Prostate gland (tissue), 2 donors: ENCODE measurements at regions not wholly inside any gene's neighbourhood (a gene's known extent, or its start where the extent isn't known, plus 50 kb on each side); places are given as distances from the start of the nearest gene placed in this dataset.

Experiments
- DNase-seq: peaks from one replicate; pipeline ENCODE4 v3.0.0-alpha.2; 2019; ENCODE audit warnings: low spot score
- H3K27ac ChIP-seq, 2 donors: fragments of 200-600 bp; sonication (generic); 2 replicates each; pipeline ENCODE4 v1.5.1; 2017 to 2019
- H3K27me3 ChIP-seq: fragments of 200-600 bp; sonication (generic); replicated peaks from 2 replicates; pipeline ENCODE4 v1.5.1; 2019; ENCODE audit not compliant: insufficient read depth
- H3K36me3 ChIP-seq, 2 donors: fragments of 200-600 bp; sonication (generic); 1 replicate in 1 of 2; 2 replicates in 1 of 2; pipeline versions ENCODE4 v1.5.1 to v1.8.1; 2017 to 2019
- H3K4me1 ChIP-seq: fragments of 200-600 bp; sonication (generic); replicated peaks from 2 replicates; pipeline ENCODE4 v1.5.1; 2019
- H3K4me3 ChIP-seq, 2 donors: fragments of 200-600 bp; sonication (generic); 2 replicates each; pipeline ENCODE4 v1.5.1; 2017 to 2019
- H3K9me3 ChIP-seq: fragments of 200-600 bp; sonication (generic); 2 replicates; pipeline ENCODE4 v1.5.1; 2017
- POLR2A ChIP-seq: fragments of 450-650 bp; IDR thresholded peaks from one replicate; pipeline ENCODE4 v1.6.1; 2016; ENCODE audit warnings: antibody characterized with exemption, mild to moderate bottlenecking
- POLR2AphosphoS5 ChIP-seq: sonication (generic); formaldehyde crosslinking; IDR thresholded peaks from one replicate; pipeline ENCODE4 v1.6.1; 2017; ENCODE audit warnings: antibody characterized with exemption
- WGBS: methylation state at CpG from one replicate; pipeline ENCODE4 v1.1.5; 2018; 5-methylcytosine and 5-hydroxymethylcytosine counted together
- intact Hi-C: fragments of 100-400 bp; cut with DNase I; formaldehyde crosslinking; loops from one replicate; pipeline ENCODE4 v1.14.2; 2022
- TF ChIP-seq, protein P1 (sequence below), 4 experiments: fragments of 200-600 bp in 2 of 4; fragments of 450-650 bp in 2 of 4; sonication (generic) in 2 of 4; IDR thresholded peaks; 1 replicate in 3 of 4; 2 replicates in 1 of 4; pipeline ENCODE4 v1.5.1; 2016 to 2019; ENCODE audit warnings: antibody characterized with exemption in 4 of 4, mild to moderate bottlenecking in 2 of 4, moderate library complexity in 2 of 4

DNA sequence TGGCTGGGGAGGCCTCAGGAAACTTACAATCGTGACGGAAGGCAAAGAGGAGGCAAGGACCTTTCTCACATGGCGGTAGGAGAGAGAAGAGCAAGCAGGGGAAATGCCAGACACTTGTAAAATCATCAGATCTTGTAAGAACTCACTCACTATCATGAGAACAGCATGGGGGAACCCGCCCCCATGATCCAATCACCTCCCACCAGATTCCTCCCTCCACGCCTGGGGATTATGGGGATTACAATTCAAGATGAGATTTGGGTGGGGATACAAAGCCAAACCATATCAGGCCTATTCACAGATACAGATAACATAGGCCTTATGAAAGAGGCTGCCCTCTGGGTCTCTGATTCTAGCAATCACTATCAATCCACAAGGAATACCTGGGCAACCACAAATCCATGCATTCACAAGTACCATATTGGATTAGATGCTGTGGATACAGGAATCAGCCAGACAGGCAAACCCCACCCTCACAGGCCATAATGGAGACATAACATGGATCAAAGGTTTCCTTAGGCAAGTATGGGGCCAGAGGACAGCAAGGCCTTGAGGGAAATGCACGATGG is 284.9 kb downstream of the SOX9 start:
- Histone ChIP-seq H3K27me3 (no peaks in the 10 kb centered on the region), H3K27ac (no peak overlapping the region), H3K4me3 (no peak overlapping the region), H3K36me3 (no peaks in the 10 kb centered on the region), H3K9me3 (no peaks in the 10 kb centered on the region), H3K4me1 (peaks cover 17% of the 10 kb centered on the region)
- no peak for TF ChIP-seq POLR2A
- TF ChIP-seq POLR2AphosphoS5: no peak
- TF ChIP-seq, protein P1, sequence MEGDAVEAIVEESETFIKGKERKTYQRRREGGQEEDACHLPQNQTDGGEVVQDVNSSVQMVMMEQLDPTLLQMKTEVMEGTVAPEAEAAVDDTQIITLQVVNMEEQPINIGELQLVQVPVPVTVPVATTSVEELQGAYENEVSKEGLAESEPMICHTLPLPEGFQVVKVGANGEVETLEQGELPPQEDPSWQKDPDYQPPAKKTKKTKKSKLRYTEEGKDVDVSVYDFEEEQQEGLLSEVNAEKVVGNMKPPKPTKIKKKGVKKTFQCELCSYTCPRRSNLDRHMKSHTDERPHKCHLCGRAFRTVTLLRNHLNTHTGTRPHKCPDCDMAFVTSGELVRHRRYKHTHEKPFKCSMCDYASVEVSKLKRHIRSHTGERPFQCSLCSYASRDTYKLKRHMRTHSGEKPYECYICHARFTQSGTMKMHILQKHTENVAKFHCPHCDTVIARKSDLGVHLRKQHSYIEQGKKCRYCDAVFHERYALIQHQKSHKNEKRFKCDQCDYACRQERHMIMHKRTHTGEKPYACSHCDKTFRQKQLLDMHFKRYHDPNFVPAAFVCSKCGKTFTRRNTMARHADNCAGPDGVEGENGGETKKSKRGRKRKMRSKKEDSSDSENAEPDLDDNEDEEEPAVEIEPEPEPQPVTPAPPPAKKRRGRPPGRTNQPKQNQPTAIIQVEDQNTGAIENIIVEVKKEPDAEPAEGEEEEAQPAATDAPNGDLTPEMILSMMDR (IDR thresholded peaks at IDR 0.05): no peak
- 93% methylated on average over 6 of the region's 6 CpGs for WGBS
- intact Hi-C loops: no loop called here
- no peak for DNase-seq

DNA sequence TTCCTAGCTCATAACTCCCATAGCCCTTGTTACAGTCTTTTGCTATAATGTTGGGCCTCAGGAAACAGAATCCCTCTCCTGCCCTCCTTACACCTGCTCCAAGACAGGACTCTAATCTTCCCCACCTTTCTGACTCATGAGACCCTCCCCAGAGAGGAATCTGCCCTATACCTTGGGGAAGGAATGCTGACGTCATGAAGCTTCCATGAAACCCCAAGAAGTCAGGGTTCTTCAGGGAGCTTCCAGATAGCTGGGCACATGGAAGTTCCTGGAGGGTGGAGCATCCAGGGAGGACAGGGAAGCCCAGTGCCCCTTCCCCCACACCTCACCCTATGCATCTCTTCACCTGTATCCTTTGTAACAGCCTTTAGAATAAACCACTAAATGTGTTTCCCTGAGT is 285.7 kb downstream of the SOX9 start:
- Histone ChIP-seq H3K27me3 (no peaks in the 10 kb centered on the region), H3K36me3 (no peaks in the 10 kb centered on the region), H3K27ac (peak overlapping the region; percentile 54 to 63), H3K4me3 (no peak overlapping the region), H3K4me1 (peaks cover 17% of the 10 kb centered on the region), H3K9me3 (no peaks in the 10 kb centered on the region)
- TF ChIP-seq, protein P1 (IDR thresholded peaks at IDR 0.05): no peak
- no peak for TF ChIP-seq POLR2AphosphoS5
- TF ChIP-seq POLR2A: no peak
- intact Hi-C loops: no loop called here
- no peak for DNase-seq
- 93% methylated on average over 1 of the region's 1 CpG for WGBS

DNA sequence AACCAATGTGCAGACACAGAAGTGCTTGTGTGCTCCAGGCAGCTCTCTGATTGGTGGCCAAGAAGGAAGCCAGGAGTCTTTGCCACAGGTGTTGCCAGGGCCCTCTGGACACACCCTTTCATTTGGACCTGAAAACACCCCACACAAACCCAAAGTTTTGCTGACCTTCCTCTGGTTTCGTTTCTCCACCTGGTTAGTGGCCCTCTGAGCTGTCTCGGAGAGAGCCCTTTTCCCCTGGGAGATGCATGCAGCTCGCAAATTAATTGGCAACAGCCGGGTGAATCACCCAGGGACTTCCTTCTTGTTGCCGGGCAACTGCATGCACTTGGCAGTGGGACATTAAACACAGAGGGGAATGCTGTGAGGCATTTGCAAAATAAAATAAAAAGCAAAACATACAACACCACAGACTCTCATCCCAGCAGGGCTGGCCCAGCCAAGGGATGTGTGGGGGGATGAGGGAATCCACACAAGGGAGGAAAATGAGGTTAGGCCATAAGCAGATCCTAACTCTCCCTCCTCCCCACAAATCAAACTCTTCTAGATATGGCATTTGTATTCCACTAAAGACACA is 286.6 kb downstream of the SOX9 start:
- H3K27ac ChIP-seq: peak overlapping the region; percentile 54 to 63
- peak; percentile 93 for TF ChIP-seq POLR2AphosphoS5
- TF ChIP-seq, protein P1 (IDR thresholded peaks at IDR 0.05): no peak
- intact Hi-C loops: no loop called here

DNA sequence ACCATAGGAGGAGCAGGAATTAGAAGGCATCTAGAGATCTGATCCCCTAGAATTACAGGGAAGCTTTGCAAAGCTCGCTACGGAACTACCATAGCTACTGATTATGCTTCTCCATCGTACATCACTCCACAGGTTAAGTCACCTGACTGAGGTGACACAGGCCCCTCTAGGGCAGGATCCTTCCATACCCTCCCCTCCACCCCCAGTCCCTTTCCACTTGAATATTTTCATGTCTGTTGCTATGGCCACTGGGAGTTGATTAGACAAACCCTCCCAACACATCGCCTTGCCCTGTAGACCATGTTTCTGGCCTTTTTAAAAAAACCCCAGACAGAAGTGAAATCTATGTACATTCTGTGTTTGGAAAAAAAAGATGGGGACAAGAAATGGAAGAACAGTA is 287.1 kb downstream of the SOX9 start:
- no peaks in the 10 kb centered on the region for H3K36me3 ChIP-seq
- H3K27me3 ChIP-seq: no peaks in the 10 kb centered on the region
- H3K4me3 ChIP-seq: no peak overlapping the region
- H3K27ac ChIP-seq: peak overlapping the region; percentile 54 to 63
- intact Hi-C loops: no loop called here
- no peaks in the 10 kb centered on the region for H3K9me3 ChIP-seq
- 66% methylated on average over 4 of the region's 4 CpGs for WGBS
- DNase-seq: no peak
- TF ChIP-seq POLR2AphosphoS5 (no peak), POLR2A (no peak)
- TF ChIP-seq, protein P1 (IDR thresholded peaks at IDR 0.05): no peak
- H3K4me1 ChIP-seq: peaks cover 21% of the 10 kb centered on the region

More for the DNA sequence above, 286.6 kb downstream of the SOX9 start:
- H3K9me3 ChIP-seq: no peaks in the 10 kb centered on the region
- WGBS: 9% methylated on average over 5 of the region's 5 CpGs
- H3K36me3 ChIP-seq: no peaks in the 10 kb centered on the region
- peak; percentile 88 for DNase-seq
- no peaks in the 10 kb centered on the region for H3K27me3 ChIP-seq
- peaks cover 21% of the 10 kb centered on the region for H3K4me1 ChIP-seq
- no peak overlapping the region for H3K4me3 ChIP-seq

DNA sequence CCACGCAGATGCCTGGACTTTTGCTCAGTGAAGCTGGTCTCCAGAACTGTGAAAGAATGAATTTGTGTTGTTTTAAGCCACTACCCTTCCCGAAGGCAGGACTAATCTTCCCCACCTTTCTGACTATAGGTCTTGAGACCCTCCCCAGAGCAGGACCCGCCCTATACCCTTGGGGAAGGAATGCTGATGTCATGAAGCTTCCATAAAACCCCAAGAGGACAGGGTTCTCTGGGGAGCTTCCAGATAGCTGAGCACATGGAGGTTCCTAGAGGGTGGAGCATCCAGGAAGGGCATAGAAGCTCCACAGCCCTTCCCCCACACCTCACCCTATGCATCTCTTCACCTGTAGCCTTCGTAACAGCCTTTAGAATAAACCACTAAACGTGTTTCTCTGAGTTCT is 287.8 kb downstream of the SOX9 start:
- intact Hi-C loops: no loop called here
- TF ChIP-seq, protein P1 (IDR thresholded peaks at IDR 0.05): no peak
- Histone ChIP-seq H3K27me3 (no peaks in the 10 kb centered on the region), H3K9me3 (no peaks in the 10 kb centered on the region), H3K27ac (peak overlapping the region; percentile 54 to 63), H3K4me3 (no peak overlapping the region), H3K4me1 (peaks cover 21% of the 10 kb centered on the region), H3K36me3 (no peaks in the 10 kb centered on the region)
- no peak for DNase-seq
- 85% methylated on average over 5 of the region's 5 CpGs for WGBS
